Fibroblast of the conjunctiva (primary cell): ENCODE measurements at regions not wholly inside any gene's neighbourhood (a gene's known extent, or its start where the extent isn't known, plus 50 kb on each side); places are given as distances from the start of the nearest gene placed in this dataset.
"Not testable (repeated sequence)": the region's sequence is repeated elsewhere in the genome, so short reads cannot be mapped to it uniquely, and the experiment has no call there.

Experiments
- DNase-seq: peaks from one replicate; pipeline ENCODE4 v3.0.0-alpha.2; 2010; ENCODE audit warnings: low read depth

DNA sequence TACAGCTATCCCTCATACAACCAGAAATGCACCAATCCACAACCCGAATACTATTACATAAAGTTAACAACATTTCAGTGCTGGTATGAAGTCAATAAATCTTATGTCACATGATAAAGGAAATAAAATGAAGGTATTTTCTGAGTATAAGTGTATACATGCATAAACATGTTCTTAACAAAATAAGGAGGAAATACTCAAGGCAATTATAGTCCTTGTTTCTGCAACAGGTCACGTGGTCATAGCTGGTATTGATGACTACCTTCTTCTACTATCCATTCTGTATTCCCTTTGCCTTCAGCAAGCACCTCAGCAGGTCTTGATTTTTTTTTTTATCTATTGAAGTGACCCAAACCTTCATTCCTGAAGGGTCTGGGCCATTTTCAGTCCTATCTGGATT is 675.6 kb downstream of the RPL10L start:
- DNase-seq: no peak

DNA sequence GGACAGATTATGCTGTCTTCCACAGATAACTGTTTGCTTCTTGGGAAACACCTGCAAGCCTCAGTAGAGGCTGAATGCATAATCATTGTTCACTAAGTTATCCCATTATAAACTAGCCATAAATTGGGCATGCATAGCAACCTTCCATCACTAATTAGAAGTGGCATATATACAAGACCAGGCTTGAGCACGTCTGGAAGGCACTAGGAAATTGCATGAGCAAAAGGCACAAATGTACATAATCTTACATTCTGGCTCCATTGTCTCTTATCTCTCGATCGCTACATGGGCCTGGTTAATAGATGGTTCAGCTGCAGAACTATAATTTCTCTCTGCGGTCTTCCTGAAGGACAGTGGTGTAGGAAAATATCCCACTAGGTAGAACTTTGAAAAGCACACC is 679.2 kb downstream of the RPL10L start:
- DNase-seq: no peak

DNA sequence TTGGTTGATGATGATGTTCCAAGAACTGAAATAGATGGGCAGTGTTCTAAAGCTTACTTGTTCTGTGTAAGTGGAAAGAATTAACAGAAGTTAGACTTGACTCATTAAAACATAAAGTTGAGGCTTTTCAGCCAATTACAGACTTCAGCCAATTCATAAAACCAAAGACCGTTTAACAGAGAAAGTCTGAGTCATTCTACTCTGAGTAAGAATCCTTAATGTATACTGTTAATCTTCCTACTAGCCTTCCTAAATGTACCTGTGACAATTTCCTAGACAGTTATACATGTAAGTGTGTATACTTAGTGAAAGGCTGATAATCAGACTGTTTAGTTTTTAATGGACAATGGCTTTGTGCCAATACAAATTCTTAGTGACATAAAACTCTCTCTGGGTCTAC is 681.0 kb downstream of the RPL10L start:
- no peak for DNase-seq

DNA sequence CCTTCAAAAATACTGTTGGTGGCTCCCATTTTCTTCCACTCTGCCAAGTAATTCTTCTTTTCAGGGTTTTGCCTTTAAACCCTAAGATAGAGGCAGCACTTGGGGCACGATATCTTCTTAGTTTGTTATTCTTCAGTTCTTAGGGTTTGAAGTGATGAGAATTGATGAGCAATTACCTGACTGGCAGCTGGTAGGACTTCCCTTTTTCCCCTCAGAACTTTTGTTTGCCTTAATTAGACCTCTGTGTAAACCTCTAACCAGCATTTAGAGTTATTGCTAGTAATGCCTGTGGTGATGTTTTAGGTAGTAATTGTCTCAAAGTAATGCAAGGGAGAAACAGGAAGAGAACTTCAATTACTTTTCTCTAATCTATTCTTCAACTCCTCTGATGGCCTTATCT is 683.5 kb downstream of the RPL10L start:
- no peak for DNase-seq

DNA sequence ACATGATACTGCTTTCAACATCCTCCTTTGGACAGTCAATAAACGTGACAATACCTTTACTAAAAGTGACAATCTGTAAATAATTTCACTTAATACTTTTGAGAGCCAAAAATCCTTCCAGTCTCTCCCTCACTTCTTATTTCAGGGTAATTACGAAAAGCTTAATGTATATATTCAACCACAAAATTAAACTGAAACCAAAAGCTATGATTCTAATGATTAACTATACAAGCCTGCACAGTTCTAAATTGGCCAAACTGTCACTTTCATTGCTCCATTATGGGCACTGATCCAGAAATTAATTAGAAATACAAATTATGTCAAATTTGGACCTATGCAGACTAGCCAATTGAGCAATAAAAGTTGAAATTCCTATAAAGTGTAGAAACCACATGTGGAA is 696.5 kb upstream of the MIS18BP1 start:
- DNase-seq: no peak

DNA sequence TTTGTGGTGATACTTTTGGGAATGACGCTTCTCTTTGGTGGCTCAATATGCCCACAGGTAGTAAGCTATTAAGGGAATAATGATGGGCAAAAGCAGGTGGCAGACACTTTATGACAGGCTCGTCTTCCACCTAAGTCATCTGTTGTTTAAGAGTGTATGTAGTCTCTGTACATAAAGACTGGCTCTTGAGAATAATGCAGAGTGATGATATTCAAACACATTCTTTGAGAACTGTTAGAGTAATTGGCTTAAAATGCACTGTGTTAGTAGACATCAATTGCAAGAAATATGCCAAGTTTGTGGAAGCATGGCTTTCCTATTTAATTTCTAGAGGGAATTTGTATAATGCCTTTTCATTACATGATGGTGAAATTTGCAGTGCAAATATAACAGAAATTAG is 694.8 kb upstream of the MIS18BP1 start:
- no peak for DNase-seq

DNA sequence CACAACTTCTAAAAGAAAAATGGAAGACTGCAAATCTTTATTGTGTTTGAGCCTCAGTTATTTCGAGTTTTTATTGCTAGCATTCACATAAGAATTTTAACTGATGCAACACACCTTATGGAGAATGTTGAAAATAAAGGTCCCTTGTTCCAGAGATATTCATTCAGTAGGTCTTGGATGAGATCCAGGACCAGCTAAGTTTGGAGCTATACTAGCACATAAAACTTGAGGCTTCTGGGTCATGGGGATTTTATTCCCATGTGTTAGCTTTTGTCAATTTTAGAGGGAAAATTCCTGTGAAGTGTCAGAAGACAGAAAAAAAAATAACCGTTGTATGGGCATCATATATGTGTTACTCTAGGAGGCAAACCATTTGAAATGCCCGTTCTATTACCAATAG is 693.2 kb upstream of the MIS18BP1 start:
- DNase-seq: no peak

DNA sequence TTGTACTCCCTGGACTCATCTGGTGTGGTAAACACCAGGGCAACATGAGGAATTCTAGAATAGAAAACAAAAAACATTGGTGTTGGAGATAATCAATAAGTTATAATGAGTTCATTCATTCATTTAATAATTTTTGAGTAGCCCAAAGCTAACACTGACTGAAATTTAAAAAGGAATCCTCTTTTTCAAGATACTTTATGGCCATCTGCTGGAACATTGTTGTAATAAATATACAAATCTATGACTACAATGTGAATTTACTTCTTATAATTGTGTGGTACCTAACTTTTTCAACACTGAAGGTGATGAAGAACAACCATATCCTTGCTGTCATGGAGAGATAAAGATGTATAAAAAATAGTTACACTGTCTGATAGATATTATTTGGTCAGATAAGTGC is 687.3 kb upstream of the MIS18BP1 start:
- no peak for DNase-seq

DNA sequence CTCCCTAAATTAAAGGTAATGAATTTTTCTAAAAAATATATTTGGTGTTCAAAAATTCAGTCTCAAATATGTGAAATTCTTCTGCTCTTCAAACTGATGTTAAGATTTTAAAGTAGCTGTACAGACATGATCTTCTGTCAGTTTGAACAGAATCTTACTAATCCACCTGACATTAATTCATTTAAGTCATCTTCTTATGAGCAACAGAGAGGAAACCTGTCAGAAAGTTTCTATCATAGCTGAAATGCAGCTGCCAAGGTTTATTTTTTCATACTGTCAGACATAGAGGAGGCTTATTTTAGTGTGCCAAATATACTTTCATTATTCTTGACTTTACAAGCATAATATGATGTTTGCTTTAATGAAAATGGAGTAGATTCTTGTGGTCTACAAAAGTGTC is 686.6 kb upstream of the MIS18BP1 start:
- no peak for DNase-seq

DNA sequence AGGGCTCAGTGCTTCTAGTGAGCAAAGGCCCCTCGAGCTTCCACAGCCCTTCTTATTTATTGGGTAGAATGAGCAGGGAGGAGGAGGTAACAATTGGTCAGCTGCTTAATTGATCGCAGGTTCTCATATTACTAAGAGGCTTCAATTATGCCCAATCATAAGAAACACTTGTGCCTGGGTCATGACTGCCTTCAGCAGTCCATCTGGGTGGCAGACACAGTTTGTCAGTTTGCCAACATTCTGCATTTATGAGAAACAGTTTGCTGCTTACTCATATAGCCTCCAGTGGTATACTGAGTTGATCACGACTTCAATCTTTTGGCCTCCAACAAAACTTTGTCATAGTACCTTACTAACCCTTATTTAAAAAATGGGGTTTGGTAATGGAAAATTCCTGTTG is 667.0 kb upstream of the MIS18BP1 start:
- DNase-seq: not testable (repeated sequence)

DNA sequence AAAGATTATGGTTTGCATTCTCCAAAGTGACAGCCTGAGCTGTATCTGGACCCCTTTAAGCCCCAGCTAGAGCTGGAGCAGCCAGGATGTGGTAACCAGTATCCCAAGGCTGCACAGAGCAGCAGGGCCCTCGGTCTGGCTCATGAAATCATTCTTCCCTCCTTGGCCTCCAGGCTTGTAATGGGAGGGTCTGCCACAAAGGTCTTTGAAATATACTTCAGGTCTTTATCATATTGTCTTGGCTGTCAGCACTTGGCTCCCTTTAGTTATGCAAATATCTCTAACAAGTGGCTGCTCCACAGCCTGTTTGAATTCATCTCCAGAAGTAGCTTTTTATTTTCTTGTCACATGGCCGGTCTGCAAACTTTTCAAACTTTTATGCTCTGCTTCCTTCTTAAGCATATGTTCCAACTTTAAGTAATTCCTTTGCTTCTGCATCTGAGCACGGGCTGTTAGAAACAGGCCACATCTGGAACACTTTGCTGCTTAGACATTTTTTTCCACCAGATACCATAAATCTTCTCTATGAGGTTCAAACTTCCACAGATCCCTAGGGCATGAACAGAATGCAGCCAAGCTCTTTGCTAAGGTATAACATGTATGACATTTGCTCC is 663.4 kb upstream of the MIS18BP1 start:
- DNase-seq: no peak

DNA sequence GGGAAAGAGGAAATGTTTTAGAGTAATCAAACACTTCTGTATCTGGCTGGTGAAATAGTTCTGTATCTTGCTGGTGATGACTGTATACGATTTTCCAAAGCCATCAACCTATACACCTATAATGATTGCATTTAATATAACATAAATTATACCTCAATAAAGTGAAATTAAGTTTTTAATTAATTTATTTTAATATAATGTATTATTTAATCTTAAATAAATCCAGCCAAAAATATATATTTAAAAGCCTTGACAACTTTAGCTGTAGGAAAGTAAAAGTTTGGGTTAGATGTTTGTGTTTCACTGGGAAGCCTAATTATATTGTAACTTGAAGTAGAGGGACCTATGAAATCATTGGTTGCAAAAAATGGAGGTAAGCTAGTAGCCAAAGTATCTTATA is 654.8 kb upstream of the MIS18BP1 start:
- no peak for DNase-seq

DNA sequence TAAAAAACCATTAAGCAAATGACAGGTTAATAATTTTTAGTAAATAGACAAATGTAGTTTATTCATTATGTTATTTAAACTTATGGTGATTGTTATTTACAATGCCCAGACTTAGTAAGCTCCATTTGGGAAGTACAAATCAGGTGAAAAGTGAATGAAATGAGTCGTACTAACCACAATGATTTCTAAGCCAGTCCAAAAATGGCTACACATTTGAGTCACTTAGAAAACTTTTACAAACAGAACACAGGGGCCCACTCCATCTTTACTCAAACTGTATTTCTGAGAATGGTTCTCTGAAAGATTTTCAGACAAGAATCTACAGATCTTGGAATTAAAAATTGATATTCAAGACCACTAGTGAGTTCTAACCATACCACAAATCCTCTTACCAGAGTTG is 653.3 kb upstream of the MIS18BP1 start:
- DNase-seq: no peak

DNA sequence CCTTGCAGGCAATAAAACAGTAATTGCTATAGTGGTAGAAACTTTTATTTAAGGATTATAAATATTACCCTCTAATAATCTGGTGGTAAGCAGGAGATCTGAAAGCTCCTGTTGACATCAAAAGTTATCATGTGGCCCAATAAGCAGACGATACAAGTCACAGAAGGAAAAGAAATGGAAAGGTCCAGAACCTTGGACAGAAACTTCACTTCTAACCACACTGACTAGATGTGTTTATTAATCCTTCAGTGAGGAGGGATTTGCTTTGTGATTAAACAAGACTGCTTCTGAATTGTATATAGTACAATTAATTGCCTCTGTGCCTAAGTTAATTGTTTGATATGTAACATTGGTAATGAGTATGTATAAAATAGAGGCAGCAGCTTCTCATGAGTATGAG is 652.7 kb upstream of the MIS18BP1 start:
- no peak for DNase-seq

DNA sequence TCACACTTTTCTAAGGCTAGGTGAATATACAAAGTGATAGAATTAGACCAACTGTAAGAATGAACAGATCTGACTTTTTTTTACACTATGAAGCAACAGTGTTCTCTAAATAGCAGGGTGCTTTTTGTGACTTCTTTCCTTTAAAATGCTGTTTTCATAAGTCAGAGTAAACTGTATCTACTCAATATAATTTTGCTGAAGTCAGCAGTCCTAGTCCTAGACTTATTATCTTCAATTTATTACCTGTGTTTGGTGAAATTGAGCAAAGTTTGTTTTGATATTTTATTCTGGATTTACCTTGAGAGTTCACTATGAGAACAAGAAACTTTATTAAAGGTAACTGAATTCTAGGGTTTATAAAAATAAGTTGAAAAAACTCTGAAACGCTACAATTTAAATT is 651.3 kb upstream of the MIS18BP1 start:
- DNase-seq: no peak

DNA sequence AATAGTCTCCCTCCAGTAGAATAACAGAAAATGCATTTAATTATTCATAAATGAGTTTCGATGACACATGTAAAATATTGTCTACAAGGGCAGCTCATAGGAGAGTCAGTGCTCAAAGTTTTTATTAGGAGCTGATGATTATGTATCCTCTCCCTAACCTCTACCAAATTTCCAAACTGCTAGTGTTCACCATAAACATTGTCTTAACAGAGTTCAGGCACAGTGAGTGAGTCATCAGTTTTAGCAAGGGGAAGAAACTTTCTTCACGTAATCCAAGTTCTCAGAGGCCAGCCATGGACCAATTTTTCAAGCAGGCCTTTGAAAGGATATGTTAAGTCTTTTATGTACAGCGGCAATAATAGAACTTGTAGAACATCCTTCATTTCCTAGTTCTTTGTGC is 649.2 kb upstream of the MIS18BP1 start:
- no peak for DNase-seq

DNA sequence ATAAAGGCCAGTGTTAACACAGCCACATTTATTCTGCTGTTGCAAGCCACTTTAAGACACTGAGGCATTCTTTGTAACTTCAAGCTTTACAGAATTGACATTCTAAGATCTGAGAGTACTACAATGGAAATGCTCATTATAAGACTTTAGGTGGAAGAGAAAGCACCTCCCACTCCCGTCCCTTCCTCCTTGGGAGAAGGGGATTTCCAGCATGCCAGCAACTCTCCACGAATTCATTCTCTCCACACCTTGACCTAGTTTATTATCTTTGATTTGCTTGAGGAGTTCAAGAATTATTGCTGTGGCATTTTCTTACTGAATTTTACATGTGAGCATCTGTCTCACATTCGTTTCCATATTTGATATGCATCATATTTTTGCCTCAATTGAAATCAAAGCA is 644.4 kb upstream of the MIS18BP1 start:
- DNase-seq: no peak

DNA sequence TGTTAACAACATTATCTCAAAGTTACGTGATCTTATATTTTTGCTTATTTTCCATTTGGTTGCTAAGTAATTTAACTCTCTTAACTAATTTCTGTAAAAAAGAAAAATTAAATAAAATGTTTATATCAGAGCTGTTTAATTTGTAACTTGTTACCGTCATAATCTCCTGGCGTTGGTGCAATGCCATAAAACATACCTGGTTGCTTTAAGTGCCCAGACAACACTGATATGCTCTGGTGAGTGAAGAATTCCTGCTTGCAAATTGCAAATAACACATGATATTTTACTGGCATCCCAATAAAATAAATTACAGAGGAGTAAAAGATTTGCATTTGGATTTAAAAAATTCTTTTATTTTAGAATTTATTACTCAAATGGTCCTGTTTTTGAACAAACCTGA is 640.1 kb upstream of the MIS18BP1 start:
- no peak for DNase-seq

DNA sequence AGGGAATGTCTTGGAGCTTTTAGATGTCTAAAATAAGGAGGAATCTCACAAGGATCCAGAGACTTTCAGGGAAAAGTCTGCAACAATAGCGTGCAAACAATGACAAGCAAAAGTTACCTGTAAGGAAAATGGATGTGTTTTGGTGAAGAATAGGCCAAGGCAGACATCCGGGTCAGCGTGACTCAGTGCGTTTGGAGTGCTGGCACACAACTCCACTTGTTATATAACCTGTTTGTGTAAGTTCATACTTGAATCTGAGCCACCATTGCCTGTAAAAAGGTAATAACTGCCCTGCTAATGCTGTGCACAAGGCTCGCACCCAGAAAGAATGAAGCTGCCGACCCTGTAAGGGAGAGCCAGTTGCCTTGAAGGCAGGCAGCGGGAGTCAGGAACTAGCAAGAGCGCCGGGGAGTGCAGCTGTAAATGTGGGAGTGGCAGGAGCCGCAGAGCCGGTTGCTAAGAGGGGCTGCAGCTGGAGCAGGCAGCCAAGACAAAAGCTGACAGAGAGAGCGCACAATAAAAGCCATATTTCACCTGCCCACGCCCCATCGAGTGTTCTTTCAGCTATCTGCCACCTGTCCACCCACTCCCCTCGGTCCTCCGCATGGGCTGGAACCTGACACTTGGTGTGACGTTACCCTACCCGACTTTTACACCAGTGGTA is 638.5 kb upstream of the MIS18BP1 start:
- DNase-seq: no peak

DNA sequence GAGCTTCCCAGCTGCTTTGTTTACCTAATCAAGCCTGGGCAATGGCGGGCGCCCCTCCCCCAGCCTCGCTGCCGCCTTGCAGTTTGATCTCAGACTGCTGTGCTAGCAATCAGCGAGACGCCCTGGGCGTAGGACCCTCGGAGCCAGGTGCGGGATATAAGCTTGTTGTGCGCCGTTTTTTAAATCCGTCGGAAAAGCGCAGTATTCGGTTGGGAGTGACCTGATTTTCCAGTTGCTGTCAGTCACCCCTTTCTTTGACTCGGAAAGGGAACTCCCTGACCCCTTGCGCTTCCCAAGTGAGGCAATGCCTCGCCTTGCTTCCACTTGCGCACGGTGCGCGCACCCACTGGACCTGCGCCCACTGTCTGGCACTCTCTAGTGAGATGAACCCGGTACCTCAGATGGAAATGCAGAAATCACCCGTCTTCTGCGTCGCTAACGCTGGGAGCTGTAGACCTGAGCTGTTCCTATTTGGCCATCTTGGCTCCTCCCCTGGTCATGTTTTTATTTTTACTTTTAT is 635.8 kb upstream of the MIS18BP1 start:
- DNase-seq: not testable (repeated sequence)

DNA sequence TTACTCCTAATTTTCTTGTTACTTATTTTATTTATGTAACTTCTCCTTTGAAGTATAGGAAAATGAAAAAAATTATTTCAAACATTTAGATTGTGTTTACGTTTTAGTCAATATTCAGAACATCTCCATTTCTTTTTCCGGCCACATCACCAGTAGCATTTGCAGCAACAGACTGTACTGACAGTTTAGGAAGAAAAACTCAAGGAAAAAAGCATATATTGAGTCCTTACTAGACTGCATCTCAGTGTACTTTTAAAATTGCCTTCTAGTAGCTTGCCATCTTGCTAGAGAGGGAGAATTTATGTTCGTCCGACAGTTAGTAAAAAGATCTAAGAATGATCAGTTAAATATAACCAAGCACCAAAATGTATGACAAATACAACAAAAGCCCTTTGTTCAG is 625.0 kb upstream of the MIS18BP1 start:
- no peak for DNase-seq

DNA sequence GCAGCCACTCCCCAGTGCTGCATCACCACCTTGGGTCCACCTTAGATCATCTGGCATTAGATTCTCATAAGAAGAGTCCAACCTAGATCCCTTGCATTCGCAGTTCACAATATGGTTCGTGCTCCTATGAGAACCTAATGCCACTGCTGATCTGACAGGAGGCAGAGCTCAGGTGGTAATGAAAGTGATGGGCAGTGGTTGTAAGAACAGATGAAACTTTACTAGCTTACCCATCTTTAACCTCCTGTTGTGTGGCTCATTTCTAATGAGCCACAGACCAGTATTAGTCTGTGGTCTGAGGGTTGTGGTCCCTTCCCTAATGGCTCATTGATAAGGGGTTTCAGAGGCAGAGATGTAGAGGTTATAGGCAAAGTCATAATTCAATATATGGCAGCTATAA is 615.9 kb upstream of the MIS18BP1 start:
- DNase-seq: no peak

DNA sequence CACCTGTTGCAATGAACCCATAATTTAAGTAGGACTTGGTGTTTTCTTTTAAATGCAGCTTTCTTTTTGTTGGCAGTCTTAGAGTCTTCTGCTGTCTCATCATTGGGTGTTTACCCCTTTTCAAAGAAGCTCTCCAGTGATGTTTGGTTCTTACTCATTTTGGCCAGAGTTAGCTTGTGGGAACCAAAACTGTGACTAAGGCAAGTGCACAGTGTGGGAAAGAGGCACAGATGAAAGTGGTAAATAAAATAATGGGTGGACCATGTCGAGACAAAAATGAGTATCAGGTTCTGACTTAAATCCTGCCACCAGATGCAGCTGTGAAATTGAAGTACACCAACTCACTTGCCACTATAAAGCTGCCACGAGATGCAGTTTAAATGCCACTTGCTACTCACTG is 615.4 kb upstream of the MIS18BP1 start:
- DNase-seq: no peak
